ENCODE measurements at regions not wholly inside any gene's neighbourhood (a gene's known extent, or its start where the extent isn't known, plus 50 kb on each side); places are given as distances from the start of the nearest gene placed in this dataset.

DNA sequence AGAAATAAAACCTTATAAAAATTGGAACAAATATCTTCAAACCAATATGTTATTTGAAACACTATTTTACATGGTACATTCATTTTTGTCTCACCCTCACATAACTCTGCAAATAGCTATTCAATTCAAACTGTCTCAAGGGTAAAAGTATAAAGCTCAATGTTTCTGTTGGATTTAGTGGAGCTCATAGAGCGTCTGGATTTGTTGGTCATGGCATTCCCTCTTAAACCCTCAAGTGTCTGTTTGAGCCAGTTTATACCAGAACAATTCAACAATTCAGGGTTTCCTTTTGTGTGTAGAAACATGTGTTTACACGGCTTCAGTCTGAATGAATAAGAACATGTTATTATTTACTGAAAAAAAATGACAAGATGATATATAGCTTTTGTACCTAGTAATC, 161.6 kb downstream of the PCDH18 start:
- TF ChIP-seq, protein P1, sequence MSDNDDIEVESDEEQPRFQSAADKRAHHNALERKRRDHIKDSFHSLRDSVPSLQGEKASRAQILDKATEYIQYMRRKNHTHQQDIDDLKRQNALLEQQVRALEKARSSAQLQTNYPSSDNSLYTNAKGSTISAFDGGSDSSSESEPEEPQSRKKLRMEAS (IDR thresholded peaks at IDR 0.05): no peak
- no peak for TF ChIP-seq TEAD4 (IDR thresholded peaks at IDR 0.05)

DNA sequence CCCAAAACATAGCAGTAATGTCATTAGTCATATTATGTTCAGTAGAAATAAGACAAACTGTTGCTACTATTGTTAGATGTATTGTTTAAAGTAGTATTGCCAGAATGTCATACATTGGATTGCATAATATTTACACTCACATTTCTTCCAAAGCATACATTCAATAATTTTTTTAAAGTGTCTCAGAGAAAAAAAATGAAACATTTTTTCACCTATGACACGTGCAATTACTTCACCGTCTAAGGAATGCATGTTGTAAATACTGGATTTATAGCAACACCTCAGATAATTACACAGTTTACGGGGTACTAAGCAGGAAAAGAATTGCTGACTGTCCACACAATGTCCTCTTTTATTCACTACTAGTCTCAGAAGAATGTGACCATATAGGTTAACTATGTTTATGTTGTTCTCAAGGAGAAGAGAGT, 162.1 kb downstream of the PCDH18 start:
- no peak for TF ChIP-seq TAF1 (IDR thresholded peaks at IDR 0.05; ENCODE audit: low read depth)
- peak; percentile 50; the same call in 1 of the 2 replicates for TF ChIP-seq TCF12 (IDR thresholded peaks at IDR 0.05; ENCODE audit: low read depth)
- TF ChIP-seq, protein P1 (IDR thresholded peaks at IDR 0.05): peak; percentile 71; the same call in 1 of the 2 replicates
- TF ChIP-seq EGR1 (IDR thresholded peaks at IDR 0.05): no peak
- peak; percentile 35; the same call in 1 of the 2 replicates for TF ChIP-seq NFIC (IDR thresholded peaks at IDR 0.05)
- TF ChIP-seq ZBTB7A (IDR thresholded peaks at IDR 0.05; ENCODE audit: low read depth): no peak
- peak; percentile 64; the same call in 1 of the 2 replicates for TF ChIP-seq FOXM1 (IDR thresholded peaks at IDR 0.05; ENCODE audit: borderline replicate concordance, low read depth)
- TF ChIP-seq YY1 (IDR thresholded peaks at IDR 0.05; ENCODE audit: low read depth): no peak
- peak; percentile 87 for TF ChIP-seq CEBPB (IDR thresholded peaks at IDR 0.05)
- TF ChIP-seq, protein P2, sequence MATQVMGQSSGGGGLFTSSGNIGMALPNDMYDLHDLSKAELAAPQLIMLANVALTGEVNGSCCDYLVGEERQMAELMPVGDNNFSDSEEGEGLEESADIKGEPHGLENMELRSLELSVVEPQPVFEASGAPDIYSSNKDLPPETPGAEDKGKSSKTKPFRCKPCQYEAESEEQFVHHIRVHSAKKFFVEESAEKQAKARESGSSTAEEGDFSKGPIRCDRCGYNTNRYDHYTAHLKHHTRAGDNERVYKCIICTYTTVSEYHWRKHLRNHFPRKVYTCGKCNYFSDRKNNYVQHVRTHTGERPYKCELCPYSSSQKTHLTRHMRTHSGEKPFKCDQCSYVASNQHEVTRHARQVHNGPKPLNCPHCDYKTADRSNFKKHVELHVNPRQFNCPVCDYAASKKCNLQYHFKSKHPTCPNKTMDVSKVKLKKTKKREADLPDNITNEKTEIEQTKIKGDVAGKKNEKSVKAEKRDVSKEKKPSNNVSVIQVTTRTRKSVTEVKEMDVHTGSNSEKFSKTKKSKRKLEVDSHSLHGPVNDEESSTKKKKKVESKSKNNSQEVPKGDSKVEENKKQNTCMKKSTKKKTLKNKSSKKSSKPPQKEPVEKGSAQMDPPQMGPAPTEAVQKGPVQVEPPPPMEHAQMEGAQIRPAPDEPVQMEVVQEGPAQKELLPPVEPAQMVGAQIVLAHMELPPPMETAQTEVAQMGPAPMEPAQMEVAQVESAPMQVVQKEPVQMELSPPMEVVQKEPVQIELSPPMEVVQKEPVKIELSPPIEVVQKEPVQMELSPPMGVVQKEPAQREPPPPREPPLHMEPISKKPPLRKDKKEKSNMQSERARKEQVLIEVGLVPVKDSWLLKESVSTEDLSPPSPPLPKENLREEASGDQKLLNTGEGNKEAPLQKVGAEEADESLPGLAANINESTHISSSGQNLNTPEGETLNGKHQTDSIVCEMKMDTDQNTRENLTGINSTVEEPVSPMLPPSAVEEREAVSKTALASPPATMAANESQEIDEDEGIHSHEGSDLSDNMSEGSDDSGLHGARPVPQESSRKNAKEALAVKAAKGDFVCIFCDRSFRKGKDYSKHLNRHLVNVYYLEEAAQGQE (IDR thresholded peaks at IDR 0.05; ENCODE audit: low read depth): no peak
- TF ChIP-seq TEAD4 (IDR thresholded peaks at IDR 0.05): peak; percentile 82
- no peak for TF ChIP-seq CREB1 (IDR thresholded peaks at IDR 0.05; ENCODE audit: low read depth)
- no peak for TF ChIP-seq RAD21 (IDR thresholded peaks at IDR 0.05; ENCODE audit: low read depth)
- TF ChIP-seq, protein P3, sequence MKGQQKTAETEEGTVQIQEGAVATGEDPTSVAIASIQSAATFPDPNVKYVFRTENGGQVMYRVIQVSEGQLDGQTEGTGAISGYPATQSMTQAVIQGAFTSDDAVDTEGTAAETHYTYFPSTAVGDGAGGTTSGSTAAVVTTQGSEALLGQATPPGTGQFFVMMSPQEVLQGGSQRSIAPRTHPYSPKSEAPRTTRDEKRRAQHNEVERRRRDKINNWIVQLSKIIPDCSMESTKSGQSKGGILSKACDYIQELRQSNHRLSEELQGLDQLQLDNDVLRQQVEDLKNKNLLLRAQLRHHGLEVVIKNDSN (IDR thresholded peaks at IDR 0.05): no peak
- peak; percentile 74 for TF ChIP-seq EP300 (IDR thresholded peaks at IDR 0.05; ENCODE audit: borderline replicate concordance)

DNA sequence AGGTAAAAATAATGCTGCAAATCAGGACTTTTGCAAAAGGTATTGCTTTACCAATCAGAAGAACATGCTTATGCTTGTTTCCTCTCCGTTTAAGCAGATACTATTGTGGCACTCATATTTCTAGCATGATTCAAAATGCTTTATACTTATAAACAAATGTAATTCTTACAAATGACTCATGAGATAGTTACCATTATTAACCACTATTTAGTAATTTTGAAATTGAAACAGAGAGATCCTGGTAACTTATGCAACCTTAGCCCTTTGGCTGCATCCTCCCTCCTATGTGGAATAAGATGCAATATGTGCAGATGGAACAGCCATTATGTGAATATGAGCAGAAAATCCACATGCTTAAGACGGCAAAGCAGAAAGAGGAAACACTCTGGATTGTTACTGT, 164.7 kb downstream of the PCDH18 start:
- TF ChIP-seq TAF1 (IDR thresholded peaks at IDR 0.05; ENCODE audit: low read depth) (no peak), RAD21 (IDR thresholded peaks at IDR 0.05; ENCODE audit: low read depth) (no peak), NFIC (IDR thresholded peaks at IDR 0.05) (no peak), CEBPB (IDR thresholded peaks at IDR 0.05) (no peak), ZBTB7A (IDR thresholded peaks at IDR 0.05; ENCODE audit: low read depth) (no peak), EP300 (IDR thresholded peaks at IDR 0.05; ENCODE audit: borderline replicate concordance) (no peak), TEAD4 (IDR thresholded peaks at IDR 0.05) (no peak), FOXM1 (IDR thresholded peaks at IDR 0.05; ENCODE audit: borderline replicate concordance, low read depth) (no peak), EGR1 (IDR thresholded peaks at IDR 0.05) (no peak), YY1 (IDR thresholded peaks at IDR 0.05; ENCODE audit: low read depth) (no peak), CREB1 (IDR thresholded peaks at IDR 0.05; ENCODE audit: low read depth) (no peak), TCF12 (IDR thresholded peaks at IDR 0.05; ENCODE audit: low read depth) (no peak)
- TF ChIP-seq, protein P1 (IDR thresholded peaks at IDR 0.05): no peak
- TF ChIP-seq, protein P3 (IDR thresholded peaks at IDR 0.05): no peak
- TF ChIP-seq, protein P2 (IDR thresholded peaks at IDR 0.05; ENCODE audit: low read depth): no peak

DNA sequence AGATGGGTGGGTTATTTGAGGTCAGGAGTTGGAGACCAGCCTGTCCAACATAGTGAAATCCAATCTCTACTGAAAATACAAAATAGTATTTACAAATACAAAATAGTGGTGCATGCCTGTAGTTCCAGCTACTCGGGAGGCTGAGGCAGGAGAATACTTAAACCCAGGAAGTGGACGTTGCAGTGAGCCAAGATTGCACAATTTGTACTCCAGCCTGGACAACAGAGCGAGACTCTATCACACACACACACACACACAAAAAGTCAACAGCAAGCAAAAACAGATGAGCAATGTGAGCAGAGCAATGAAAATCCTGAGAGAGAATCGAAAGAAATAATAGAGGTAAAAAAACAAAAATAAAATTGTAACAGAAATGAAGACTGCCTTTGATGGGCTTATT, 168.8 kb downstream of the PCDH18 start:
- TF ChIP-seq, protein P3 (IDR thresholded peaks at IDR 0.05): no peak
- TF ChIP-seq ZBTB7A (IDR thresholded peaks at IDR 0.05; ENCODE audit: low read depth) (no peak), TEAD4 (IDR thresholded peaks at IDR 0.05) (no peak), TCF12 (IDR thresholded peaks at IDR 0.05; ENCODE audit: low read depth) (no peak), TAF1 (IDR thresholded peaks at IDR 0.05; ENCODE audit: low read depth) (no peak)
- TF ChIP-seq, protein P1 (IDR thresholded peaks at IDR 0.05): no peak

DNA sequence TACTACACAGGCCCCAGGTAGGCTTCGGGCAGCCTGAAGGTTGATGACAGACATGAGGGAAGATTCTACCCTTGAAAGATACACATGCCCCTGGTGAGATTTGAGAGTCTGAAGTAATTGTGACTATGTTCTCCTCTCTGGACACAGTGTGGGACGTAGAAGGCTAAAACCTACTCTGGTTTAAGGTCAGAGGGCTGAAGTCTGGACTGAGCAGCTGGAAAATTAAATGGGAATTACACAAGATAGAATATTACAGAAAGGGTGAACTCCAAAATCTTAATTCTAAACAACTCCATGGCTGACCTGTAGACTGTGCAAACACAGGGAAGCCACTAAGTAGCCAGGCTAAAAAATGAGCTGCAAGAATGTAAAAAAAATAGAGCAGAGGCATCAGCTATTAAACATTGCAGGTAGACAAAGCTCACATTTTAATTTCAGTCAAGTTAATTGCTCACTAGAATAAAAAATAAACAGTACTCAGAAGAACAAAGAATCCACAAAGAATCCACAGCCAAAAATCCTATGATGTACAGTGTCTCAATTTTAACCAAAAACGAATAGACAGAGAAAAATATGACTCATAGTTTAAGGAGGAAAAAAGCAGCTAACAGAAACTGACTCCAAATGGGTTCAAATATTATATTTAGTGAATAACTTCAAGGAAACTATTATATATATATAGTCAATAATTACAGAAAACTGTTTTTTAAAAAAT, 170.4 kb downstream of the PCDH18 start:
- TF ChIP-seq, protein P1 (IDR thresholded peaks at IDR 0.05): no peak
- TF ChIP-seq RAD21 (IDR thresholded peaks at IDR 0.05; ENCODE audit: low read depth) (no peak), CEBPB (IDR thresholded peaks at IDR 0.05) (no peak), TCF12 (IDR thresholded peaks at IDR 0.05; ENCODE audit: low read depth) (no peak), EGR1 (IDR thresholded peaks at IDR 0.05) (no peak), TEAD4 (IDR thresholded peaks at IDR 0.05) (no peak), TAF1 (IDR thresholded peaks at IDR 0.05; ENCODE audit: low read depth) (no peak), ZBTB7A (IDR thresholded peaks at IDR 0.05; ENCODE audit: low read depth) (no peak), YY1 (IDR thresholded peaks at IDR 0.05; ENCODE audit: low read depth) (no peak), FOXM1 (IDR thresholded peaks at IDR 0.05; ENCODE audit: borderline replicate concordance, low read depth) (no peak), NFIC (IDR thresholded peaks at IDR 0.05) (no peak), CREB1 (IDR thresholded peaks at IDR 0.05; ENCODE audit: low read depth) (no peak)
- TF ChIP-seq, protein P3 (IDR thresholded peaks at IDR 0.05): no peak
- TF ChIP-seq, protein P2 (IDR thresholded peaks at IDR 0.05; ENCODE audit: low read depth): no peak

All from Ishikawa (cell line).